ENCODE measurements at regions not wholly inside any gene's neighbourhood (a gene's known extent, or its start where the extent isn't known, plus 50 kb on each side); places are given as distances from the start of the nearest gene placed in this dataset.

- H3K9me3 Mint-ChIP-seq = peaks cover 0 to 3% (median 0%) of the 10 kb centered on the region in 7 donors
- no peak overlapping the region for H3K4me3 Mint-ChIP-seq
- Histone ChIP-seq H3K4me3 (replicated peaks in 1 of 3; ENCODE audit: low read depth in 2 of 3, low read length in 3 of 3) (no peak overlapping the region), H3K9me3 (replicated peaks in 1 of 2; ENCODE audit: control insufficient read depth in 1 of 2, insufficient read depth in 1 of 2, low read length in 2 of 2) (peaks cover 0 to 3% of the 10 kb centered on the region in 2 donors), H3K27me3 (ENCODE audit: control insufficient read depth in 2 of 2, insufficient read depth in 2 of 2, low read length in 2 of 2) (no peaks in the 10 kb centered on the region), H3K4me2 (replicated peaks; ENCODE audit: extremely low read depth, low read length, poor library complexity, severe bottlenecking) (no peak overlapping the region), H3K79me2 (ENCODE audit: insufficient read depth, low read length) (no peaks in the 10 kb centered on the region), H3K27ac (ENCODE audit: low read depth in 1 of 2, low read length in 2 of 2) (no peak overlapping the region), H3K9ac (ENCODE audit: insufficient read depth, low read length, poor library complexity, severe bottlenecking) (no peak overlapping the region), H2AFZ (ENCODE audit: insufficient read depth, low read depth, low read length, poor library complexity, severe bottlenecking) (no peak overlapping the region), H4K20me1 (ENCODE audit: insufficient read depth, low read length) (no peaks in the 10 kb centered on the region), H3K4me1 (ENCODE audit: control insufficient read depth in 1 of 2, insufficient read depth in 2 of 2, low read length in 2 of 2) (no peaks in the 10 kb centered on the region), H3K36me3 (replicated peaks in 1 of 2; ENCODE audit: control insufficient read depth in 1 of 2, insufficient read depth in 2 of 2, low read length in 2 of 2) (no peaks in the 10 kb centered on the region)
- intact Hi-C loops (cut with micrococcal nuclease) = no loop called here
- no peaks in the 10 kb centered on the region for H3K27me3 Mint-ChIP-seq (ENCODE audit: low read depth in 3 of 3)
- no peaks in the 10 kb centered on the region for H3K36me3 Mint-ChIP-seq
- H3K27ac Mint-ChIP-seq = no peak overlapping the region
- no CpG with 5 or more reads among the region's 1 CpG for WGBS (ENCODE audit: insufficient coverage)
- no peak for DNase-seq
- TF ChIP-seq, protein P1, sequence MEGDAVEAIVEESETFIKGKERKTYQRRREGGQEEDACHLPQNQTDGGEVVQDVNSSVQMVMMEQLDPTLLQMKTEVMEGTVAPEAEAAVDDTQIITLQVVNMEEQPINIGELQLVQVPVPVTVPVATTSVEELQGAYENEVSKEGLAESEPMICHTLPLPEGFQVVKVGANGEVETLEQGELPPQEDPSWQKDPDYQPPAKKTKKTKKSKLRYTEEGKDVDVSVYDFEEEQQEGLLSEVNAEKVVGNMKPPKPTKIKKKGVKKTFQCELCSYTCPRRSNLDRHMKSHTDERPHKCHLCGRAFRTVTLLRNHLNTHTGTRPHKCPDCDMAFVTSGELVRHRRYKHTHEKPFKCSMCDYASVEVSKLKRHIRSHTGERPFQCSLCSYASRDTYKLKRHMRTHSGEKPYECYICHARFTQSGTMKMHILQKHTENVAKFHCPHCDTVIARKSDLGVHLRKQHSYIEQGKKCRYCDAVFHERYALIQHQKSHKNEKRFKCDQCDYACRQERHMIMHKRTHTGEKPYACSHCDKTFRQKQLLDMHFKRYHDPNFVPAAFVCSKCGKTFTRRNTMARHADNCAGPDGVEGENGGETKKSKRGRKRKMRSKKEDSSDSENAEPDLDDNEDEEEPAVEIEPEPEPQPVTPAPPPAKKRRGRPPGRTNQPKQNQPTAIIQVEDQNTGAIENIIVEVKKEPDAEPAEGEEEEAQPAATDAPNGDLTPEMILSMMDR (IDR thresholded peaks at IDR 0.05) = no peak
- no peaks in the 10 kb centered on the region for H3K4me1 Mint-ChIP-seq
Measured at GRCh38 chr14:83347874-83348273, 1814.2 kb upstream of the SEL1L start.

DNA sequence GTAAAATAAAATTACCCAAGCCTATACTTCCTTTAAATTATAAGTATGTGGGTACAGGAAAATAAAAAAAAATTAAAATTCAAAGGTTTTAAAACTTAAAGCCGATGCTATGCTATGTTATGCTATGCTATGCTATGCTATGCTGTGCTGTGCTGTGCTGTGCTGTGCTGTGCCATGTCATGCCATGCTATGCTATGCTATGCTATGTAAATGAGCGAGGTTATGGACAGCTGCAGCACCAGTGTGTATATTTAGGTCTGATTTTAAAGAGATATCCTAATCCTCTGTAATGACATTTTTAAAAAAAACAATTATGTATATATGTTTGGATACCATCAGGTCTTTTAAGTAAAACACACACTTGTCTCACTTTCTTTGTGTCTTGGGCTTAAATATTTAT, 1822.0 kb upstream of the SEL1L start:
- DNase-seq = no peak
- Histone ChIP-seq H3K9ac (ENCODE audit: insufficient read depth, low read length, poor library complexity, severe bottlenecking) (no peak overlapping the region), H3K4me2 (replicated peaks; ENCODE audit: extremely low read depth, low read length, poor library complexity, severe bottlenecking) (no peak overlapping the region), H3K9me3 (replicated peaks in 1 of 2; ENCODE audit: control insufficient read depth in 1 of 2, insufficient read depth in 1 of 2, low read length in 2 of 2) (no peaks in the 10 kb centered on the region), H3K27ac (ENCODE audit: low read depth in 1 of 2, low read length in 2 of 2) (no peak overlapping the region), H3K79me2 (ENCODE audit: insufficient read depth, low read length) (no peaks in the 10 kb centered on the region), H4K20me1 (ENCODE audit: insufficient read depth, low read length) (no peaks in the 10 kb centered on the region), H2AFZ (ENCODE audit: insufficient read depth, low read depth, low read length, poor library complexity, severe bottlenecking) (no peak overlapping the region), H3K4me3 (replicated peaks in 1 of 3; ENCODE audit: low read depth in 2 of 3, low read length in 3 of 3) (no peak overlapping the region), H3K36me3 (replicated peaks in 1 of 2; ENCODE audit: control insufficient read depth in 1 of 2, insufficient read depth in 2 of 2, low read length in 2 of 2) (no peaks in the 10 kb centered on the region), H3K27me3 (ENCODE audit: control insufficient read depth in 2 of 2, insufficient read depth in 2 of 2, low read length in 2 of 2) (no peaks in the 10 kb centered on the region), H3K4me1 (ENCODE audit: control insufficient read depth in 1 of 2, insufficient read depth in 2 of 2, low read length in 2 of 2) (no peaks in the 10 kb centered on the region)
- TF ChIP-seq, protein P1 (IDR thresholded peaks at IDR 0.05) = no peak
- H3K4me3 Mint-ChIP-seq = no peak overlapping the region
- H3K27ac Mint-ChIP-seq = no peak overlapping the region
- H3K9me3 Mint-ChIP-seq = peaks cover 0 to 7% (median 0%) of the 10 kb centered on the region in 7 donors
- intact Hi-C loops (cut with micrococcal nuclease) = no loop called here
- H3K36me3 Mint-ChIP-seq = no peaks in the 10 kb centered on the region
- no CpG with 5 or more reads among the region's 2 CpGs for WGBS (ENCODE audit: insufficient coverage)
- H3K27me3 Mint-ChIP-seq (ENCODE audit: low read depth in 3 of 3) = no peaks in the 10 kb centered on the region
- H3K4me1 Mint-ChIP-seq = no peaks in the 10 kb centered on the region

Measured in CD14-positive monocyte (primary cell).